OCI-M1 (cell line): ENCODE measurements at regions not wholly inside any gene's neighbourhood (a gene's known extent, or its start where the extent isn't known, plus 50 kb on each side); places are given as distances from the start of the nearest gene placed in this dataset.
"Not testable (repeated sequence)": the region's sequence is repeated elsewhere in the genome, so short reads cannot be mapped to it uniquely, and the experiment has no call there.

ENCODE experiments used
- DNase-seq: peaks from one replicate; lab custom pipeline; 2025; lab: John Stamatoyannopoulos, UW

GRCh38 chr1:146411923-146412322 is 183.1 kb upstream of the NOTCH2NLA start:
- peak; percentile 61 for DNase-seq

- DNase-seq: not testable (repeated sequence)
Observed at GRCh38 chr1:146409817-146410441, 181.1 kb upstream of the NOTCH2NLA start.

DNA sequence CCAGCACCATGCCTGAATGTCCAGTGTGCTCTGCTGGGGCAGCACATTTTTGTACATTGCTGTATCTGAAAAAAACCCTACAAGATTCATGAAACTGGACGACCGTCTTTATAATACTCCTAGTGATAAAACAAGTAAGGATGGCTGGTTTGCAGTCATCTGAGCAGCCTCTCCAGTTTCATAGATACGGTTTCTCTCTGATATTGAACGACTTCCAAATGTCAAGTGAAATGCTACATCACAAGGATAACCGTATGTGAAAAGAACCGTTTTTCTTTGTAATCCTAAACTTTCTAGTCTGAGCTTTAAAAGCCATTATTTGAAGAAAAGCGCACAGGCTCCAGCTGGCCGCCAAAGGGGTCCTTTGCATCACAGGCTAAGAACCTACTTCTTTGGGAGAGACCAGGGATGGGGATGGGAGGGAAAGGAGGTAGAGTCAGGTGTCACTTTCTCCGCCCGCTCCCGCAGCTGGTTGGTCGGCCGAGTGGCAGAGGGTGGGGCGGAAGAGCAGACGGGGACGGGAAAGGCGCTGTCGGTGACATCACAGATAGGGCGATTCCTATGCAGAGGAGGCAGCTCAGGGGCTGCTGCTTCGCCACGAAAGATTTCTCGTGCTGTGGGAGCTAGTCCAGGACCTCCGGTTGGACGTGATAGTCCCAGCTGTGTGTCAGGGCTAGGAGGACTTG is 180.4 kb upstream of the NOTCH2NLA start:
- DNase-seq: not testable (repeated sequence)

- DNase-seq: peak; percentile 51
Observed at GRCh38 chr1:146401281-146401825, 172.5 kb upstream of the NOTCH2NLA start.

- not testable (repeated sequence) for DNase-seq
Observed at GRCh38 chr1:146400173-146401121, 171.6 kb upstream of the NOTCH2NLA start.

DNA sequence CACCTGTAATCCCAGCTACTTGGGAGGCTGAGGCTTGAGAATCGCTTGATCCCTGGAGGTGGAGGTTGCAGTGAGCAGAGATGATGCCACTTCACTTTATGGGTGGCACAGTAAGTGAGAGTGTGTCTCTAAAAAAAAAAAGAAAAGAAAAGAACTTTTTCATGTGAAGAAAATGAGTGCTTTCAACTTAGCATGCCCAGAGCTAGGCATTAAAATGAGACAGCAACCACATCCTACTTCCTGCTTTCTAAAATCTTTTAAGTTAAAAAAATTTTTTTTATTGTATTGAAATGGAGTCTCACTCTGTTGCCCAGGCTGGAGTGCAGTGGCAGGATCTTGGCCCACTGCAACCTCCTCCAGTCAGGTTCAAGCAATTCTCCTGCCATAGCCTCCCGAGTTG is 170.4 kb upstream of the NOTCH2NLA start:
- not testable (repeated sequence) for DNase-seq

- DNase-seq: not testable (repeated sequence)
Observed at GRCh38 chr1:146396801-146397200, 168.0 kb upstream of the NOTCH2NLA start.

DNA sequence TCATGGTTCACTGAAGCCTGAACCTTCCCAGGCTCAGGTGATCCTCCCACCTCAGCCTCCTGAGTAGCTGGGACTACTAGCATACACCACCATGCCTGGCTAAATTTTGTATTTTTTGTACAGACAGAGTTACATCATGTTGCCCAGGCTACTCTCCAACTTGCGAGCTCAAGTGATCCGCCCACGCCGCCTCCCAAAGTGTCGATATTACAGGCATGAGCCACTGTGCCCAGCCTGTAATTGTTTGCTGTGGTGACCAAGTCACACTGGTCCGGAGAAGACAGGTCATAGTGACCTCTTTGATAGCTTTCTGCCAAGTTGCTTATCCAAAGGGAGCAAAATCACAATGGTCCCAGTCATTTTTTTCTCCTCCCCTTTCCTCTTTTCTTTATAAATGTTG is 167.4 kb upstream of the NOTCH2NLA start:
- not testable (repeated sequence) for DNase-seq

DNA sequence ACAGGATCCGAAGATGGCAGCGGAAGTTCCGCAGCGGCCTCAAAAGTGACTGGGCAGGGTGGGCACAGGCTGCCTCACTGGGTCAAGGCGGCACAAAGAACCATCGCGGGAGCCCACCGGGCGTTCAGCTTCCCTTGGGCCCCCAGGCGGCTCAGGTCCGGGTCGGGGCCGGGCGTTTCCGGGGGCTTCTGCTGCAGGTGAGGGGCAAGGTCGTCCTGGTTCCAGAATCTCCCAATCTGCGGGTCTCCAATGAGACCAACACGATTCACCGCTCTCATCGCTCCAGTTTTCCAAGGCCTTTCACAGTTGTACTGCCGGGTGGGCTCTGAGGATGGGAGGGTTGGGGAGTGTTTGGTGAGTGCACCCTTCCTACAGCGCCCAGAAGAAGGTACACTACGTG is 165.0 kb upstream of the NOTCH2NLA start:
- DNase-seq: not testable (repeated sequence)

DNA sequence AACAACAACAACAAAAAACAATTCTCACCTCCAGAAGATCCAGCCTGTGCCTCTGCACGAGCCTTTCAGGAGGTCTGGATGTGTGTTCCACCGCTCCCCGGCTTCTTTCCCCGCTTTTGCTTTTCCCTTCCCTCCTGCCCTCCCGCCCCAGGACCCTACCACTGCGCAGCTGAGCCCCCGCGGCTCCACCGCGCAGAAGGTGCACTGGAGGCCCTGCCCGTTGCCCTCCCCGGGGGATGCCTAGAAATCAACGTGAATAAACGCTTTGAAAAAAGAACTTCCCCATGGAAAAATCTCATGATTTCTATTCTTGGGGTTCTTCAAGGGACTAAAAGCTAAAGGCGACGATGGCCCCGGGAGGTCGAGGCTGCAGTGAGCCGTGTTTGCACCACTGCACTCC is 164.3 kb upstream of the NOTCH2NLA start:
- DNase-seq: not testable (repeated sequence)

GRCh38 chr1:146389178-146389577 is 160.4 kb upstream of the NOTCH2NLA start:
- not testable (repeated sequence) for DNase-seq

GRCh38 chr1:146387750-146388469 is 159.1 kb upstream of the NOTCH2NLA start:
- DNase-seq: peak; percentile 41

GRCh38 chr1:146386851-146387749 is 158.3 kb upstream of the NOTCH2NLA start:
- peak; percentile 98 for DNase-seq

DNA sequence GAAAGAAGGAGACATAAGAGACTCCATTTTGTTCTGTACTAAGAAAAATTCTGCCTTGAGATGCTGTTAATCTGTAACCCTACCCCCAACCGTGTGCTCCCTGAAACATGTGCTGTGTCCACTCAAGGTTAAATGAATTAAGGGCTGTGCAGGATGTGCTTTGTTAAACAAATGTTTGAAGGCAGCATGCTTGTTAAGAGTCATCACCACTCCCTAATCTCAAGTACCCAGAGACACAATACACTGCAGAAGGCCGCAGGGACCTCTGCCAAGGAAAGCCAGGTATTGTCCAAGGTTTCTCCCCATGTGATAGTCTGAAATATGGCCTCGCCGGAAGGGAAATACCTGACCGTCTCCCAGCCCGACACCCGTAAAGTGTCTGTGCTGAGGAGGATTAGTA is 152.4 kb upstream of the NOTCH2NLA start:
- DNase-seq: not testable (repeated sequence)

GRCh38 chr1:146376708-146377496 is 148.1 kb upstream of the NOTCH2NLA start:
- DNase-seq: peak; percentile 99

DNA sequence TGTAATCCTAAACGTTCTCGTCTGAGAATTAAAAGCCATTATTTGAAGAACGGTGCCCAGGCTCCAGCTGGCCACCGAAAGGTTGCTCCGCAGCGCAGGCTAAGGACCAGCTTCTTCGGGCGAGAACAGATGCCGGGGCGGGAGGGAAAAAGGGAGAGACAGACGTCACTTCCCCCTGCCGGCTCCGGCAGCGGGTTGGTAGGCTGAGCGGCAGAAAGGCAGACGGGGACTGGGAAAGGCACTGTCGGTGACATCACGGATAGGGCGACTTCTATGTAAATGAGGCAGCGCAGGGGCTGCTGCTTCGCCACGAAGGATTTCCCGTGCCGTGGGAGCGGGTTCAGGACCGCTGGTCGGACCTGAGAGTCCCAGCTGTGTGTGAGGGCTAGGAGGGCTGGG is 147.5 kb upstream of the NOTCH2NLA start:
- peak; percentile 92 for DNase-seq

- not testable (repeated sequence) for DNase-seq
Observed at GRCh38 chr1:146375108-146375507, 146.3 kb upstream of the NOTCH2NLA start.

GRCh38 chr1:146369940-146370339 is 141.1 kb upstream of the NOTCH2NLA start:
- not testable (repeated sequence) for DNase-seq

GRCh38 chr1:146355373-146355772 is 126.6 kb upstream of the NOTCH2NLA start:
- not testable (repeated sequence) for DNase-seq

DNA sequence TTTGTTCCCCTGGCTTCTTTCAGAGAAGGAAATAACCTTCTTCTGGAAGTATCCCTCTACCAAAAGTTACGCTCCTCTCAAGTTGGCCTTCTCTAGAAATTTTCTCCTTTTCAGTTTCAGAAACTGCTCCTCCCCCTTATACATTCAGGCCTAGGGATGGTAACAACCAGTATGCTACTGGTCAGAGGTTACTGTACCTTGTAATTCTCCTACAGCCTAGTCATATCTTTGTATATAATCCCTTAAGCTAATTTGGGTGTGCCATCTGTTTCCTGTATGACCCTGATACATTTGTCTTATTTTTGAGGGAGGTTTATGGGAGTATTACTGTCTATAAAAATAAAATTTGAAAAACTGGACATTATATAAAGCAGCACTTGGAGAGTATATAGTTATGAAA is 98.0 kb upstream of the NOTCH2NLA start:
- not testable (repeated sequence) for DNase-seq
